PC-9 (cell line): ENCODE measurements at regions not wholly inside any gene's neighbourhood (a gene's known extent, or its start where the extent isn't known, plus 50 kb on each side); places are given as distances from the start of the nearest gene placed in this dataset.

Experiments
- BruUV-seq: library from RNA; stranded (reverse); fragments of 400-500 nt; replicated peaks from 2 replicates; lab custom pipeline; 2021; lab: Mats Ljungman, UMichigan
- CTCF ChIA-PET: fragments of 300-600 bp; sonication (Branson Sonifier 250); formaldehyde crosslinking; loops from one replicate; lab custom pipeline; 2022; ENCODE audit warnings: antibody characterized with exemption; lab: Charles Lee
- POLR2A ChIA-PET: fragments of 300-600 bp; sonication (Branson Sonifier 250); formaldehyde crosslinking; loops from one replicate; lab custom pipeline; 2022; ENCODE audit warnings: antibody characterized with exemption; ENCODE audit not compliant: unreplicated experiment; lab: Charles Lee
- DNase-seq, 2 experiments: peaks; one replicate each; pipeline versions ENCODE4 v3.0.0 to v3.0.0-alpha.2; 2015 to 2022; ENCODE audit warnings: mixed read lengths in 1 of 2
- H2AFZ ChIP-seq: fragments of 200-600 bp; sonication (generic); 2 replicates; pipeline ENCODE4 v1.8.1; 2017; ENCODE audit warnings: antibody characterized with exemption
- H3F3A ChIP-seq: fragments of 200-600 bp; sonication (generic); 2 replicates; pipeline ENCODE4 v1.8.1; 2017; ENCODE audit warnings: antibody characterized with exemption, mild to moderate bottlenecking, low read depth; ENCODE audit not compliant: insufficient read depth
- H3K27ac ChIP-seq: fragments of 200-600 bp; sonication (generic); 2 replicates; pipeline ENCODE4 v1.6.1; 2016; ENCODE audit warnings: mixed run types
- H3K27me3 ChIP-seq: fragments of 200-600 bp; sonication (generic); 2 replicates; pipeline ENCODE4 v1.6.1; 2016; ENCODE audit warnings: low read depth, mixed run types; ENCODE audit not compliant: insufficient read depth
- H3K36me3 ChIP-seq: fragments of 200-600 bp; sonication (generic); 2 replicates; pipeline ENCODE4 v1.6.1; 2016; ENCODE audit warnings: low read depth, mixed run types
- H3K4me1 ChIP-seq: fragments of 200-600 bp; sonication (generic); replicated peaks from 2 replicates; pipeline ENCODE4 v1.6.1; 2016; ENCODE audit warnings: mixed run types; ENCODE audit not compliant: insufficient read depth
- H3K4me2 ChIP-seq: fragments of 200-600 bp; sonication (generic); 2 replicates; pipeline ENCODE4 v1.6.1; 2017; ENCODE audit warnings: mixed run types
- H3K4me3 ChIP-seq: fragments of 200-600 bp; sonication (generic); 2 replicates; pipeline ENCODE4 v1.6.1; 2016; ENCODE audit warnings: mixed run types
- H3K79me2 ChIP-seq: fragments of 200-600 bp; sonication (generic); 2 replicates; pipeline ENCODE4 v1.6.1; 2017; ENCODE audit warnings: low read depth, mixed run types
- H3K9me2 ChIP-seq: fragments of 200-600 bp; sonication (generic); 2 replicates; pipeline ENCODE4 v1.8.1; 2017; ENCODE audit warnings: mild to moderate bottlenecking; ENCODE audit not compliant: insufficient read depth
- H3K9me3 ChIP-seq: fragments of 200-600 bp; sonication (generic); 2 replicates; pipeline ENCODE4 v1.8.1; 2016; ENCODE audit warnings: low read depth; ENCODE audit not compliant: insufficient read depth
- H4K20me1 ChIP-seq: fragments of 200-600 bp; sonication (generic); 2 replicates; pipeline ENCODE4 v1.8.1; 2017; ENCODE audit not compliant: insufficient read depth
- EZH2 ChIP-seq: fragments of 200-600 bp; sonication (generic); IDR thresholded peaks from 2 replicates; pipeline ENCODE4 v1.8.0; 2017; ENCODE audit warnings: antibody characterized with exemption, low read depth
- intact Hi-C: fragments of 100-400 bp; cut with micrococcal nuclease; formaldehyde crosslinking; loops from one replicate; pipeline ENCODE4 v1.10.0; 2022; ENCODE audit not compliant: unreplicated experiment
- TF ChIP-seq, protein P1 (sequence below): fragments of 200-600 bp; sonication (generic); conservative IDR thresholded peaks from 2 replicates; pipeline ENCODE4 v1.6.1; 2017; ENCODE audit warnings: mixed run types, antibody characterized with exemption, mild to moderate bottlenecking, moderate library complexity

- H3K4me3 ChIP-seq, result no peak overlapping the region
- TF ChIP-seq, protein P1, sequence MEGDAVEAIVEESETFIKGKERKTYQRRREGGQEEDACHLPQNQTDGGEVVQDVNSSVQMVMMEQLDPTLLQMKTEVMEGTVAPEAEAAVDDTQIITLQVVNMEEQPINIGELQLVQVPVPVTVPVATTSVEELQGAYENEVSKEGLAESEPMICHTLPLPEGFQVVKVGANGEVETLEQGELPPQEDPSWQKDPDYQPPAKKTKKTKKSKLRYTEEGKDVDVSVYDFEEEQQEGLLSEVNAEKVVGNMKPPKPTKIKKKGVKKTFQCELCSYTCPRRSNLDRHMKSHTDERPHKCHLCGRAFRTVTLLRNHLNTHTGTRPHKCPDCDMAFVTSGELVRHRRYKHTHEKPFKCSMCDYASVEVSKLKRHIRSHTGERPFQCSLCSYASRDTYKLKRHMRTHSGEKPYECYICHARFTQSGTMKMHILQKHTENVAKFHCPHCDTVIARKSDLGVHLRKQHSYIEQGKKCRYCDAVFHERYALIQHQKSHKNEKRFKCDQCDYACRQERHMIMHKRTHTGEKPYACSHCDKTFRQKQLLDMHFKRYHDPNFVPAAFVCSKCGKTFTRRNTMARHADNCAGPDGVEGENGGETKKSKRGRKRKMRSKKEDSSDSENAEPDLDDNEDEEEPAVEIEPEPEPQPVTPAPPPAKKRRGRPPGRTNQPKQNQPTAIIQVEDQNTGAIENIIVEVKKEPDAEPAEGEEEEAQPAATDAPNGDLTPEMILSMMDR, result no peak
- TF ChIP-seq EZH2, result no peak
- intact Hi-C loops, result no loop called here
- no peak overlapping the region for H2AFZ ChIP-seq
- H3K4me2 ChIP-seq, result no peak overlapping the region
- no peaks in the 10 kb centered on the region for H3K36me3 ChIP-seq
- H3K9me3 ChIP-seq, result no peaks in the 10 kb centered on the region; the same call in 1 of the 2 replicates
- no peaks in the 10 kb centered on the region for H3K27me3 ChIP-seq
- H3K79me2 ChIP-seq, result no peaks in the 10 kb centered on the region
- H3K9me2 ChIP-seq, result no peaks in the 10 kb centered on the region
- no peak for DNase-seq
- H3F3A ChIP-seq, result no peaks in the 10 kb centered on the region
- no peaks in the 10 kb centered on the region for H4K20me1 ChIP-seq
- no TSS peak for BruUV-seq
- ChIA-PET CTCF (no interaction called here), POLR2A (no interaction called here)
- peaks cover 17% of the 10 kb centered on the region for H3K4me1 ChIP-seq
- no peak overlapping the region for H3K27ac ChIP-seq
These were observed 154.5 kb upstream of the BLID start for GRCh38 chr11:122270535-122270934.

GRCh38 chr11:122269824-122270223 is 153.8 kb upstream of the BLID start:
- no peak overlapping the region for H3K4me3 ChIP-seq
- intact Hi-C loops, result no loop called here
- H3K79me2 ChIP-seq, result no peaks in the 10 kb centered on the region
- no peak for DNase-seq
- H3K4me1 ChIP-seq, result peaks cover 17% of the 10 kb centered on the region
- H3K9me3 ChIP-seq, result no peaks in the 10 kb centered on the region
- no peak for TF ChIP-seq EZH2
- TF ChIP-seq, protein P1, result no peak
- POLR2A ChIA-PET, result no interaction called here
- no peaks in the 10 kb centered on the region for H4K20me1 ChIP-seq
- H3F3A ChIP-seq, result no peaks in the 10 kb centered on the region
- CTCF ChIA-PET, result no interaction called here
- H3K4me2 ChIP-seq, result no peak overlapping the region
- no peak overlapping the region for H2AFZ ChIP-seq
- H3K27me3 ChIP-seq, result no peaks in the 10 kb centered on the region
- no peaks in the 10 kb centered on the region for H3K36me3 ChIP-seq
- no peak overlapping the region for H3K27ac ChIP-seq
- no TSS peak for BruUV-seq
- H3K9me2 ChIP-seq, result no peaks in the 10 kb centered on the region

DNA sequence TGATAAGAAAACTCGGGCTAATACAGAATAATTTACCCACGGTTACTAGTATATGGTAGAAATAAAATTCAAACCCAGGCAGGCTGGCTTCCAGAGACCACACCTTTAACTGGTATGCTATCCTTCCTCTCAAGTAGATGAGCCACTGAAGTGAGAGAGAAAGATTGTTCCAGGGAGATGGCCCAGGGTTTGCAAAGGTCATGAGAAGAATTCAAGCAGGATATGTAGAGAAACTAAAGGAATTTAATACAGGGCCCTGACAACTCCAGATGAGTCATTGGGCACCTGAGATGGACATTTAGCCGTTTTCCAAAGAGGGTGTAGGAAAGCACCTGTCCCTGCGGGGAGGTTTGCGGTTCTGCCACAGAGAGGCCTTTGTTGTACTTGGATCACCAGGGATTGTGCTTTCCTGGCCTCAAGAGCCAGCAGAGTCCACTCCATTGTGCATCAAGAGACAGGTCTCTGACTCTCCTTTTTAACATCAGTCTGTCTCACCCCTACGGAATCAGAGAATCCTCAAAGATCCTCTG is 152.7 kb upstream of the BLID start:
- no peaks in the 10 kb centered on the region for H3K9me2 ChIP-seq
- H3K4me3 ChIP-seq, result no peak overlapping the region
- peak overlapping the region; percentile 28; the same call in 1 of the 2 replicates for H3K27ac ChIP-seq
- TF ChIP-seq, protein P1, result no peak
- no peak for TF ChIP-seq EZH2
- peak in 1 of 2 experiments; percentile 37 for DNase-seq
- H3K79me2 ChIP-seq, result no peaks in the 10 kb centered on the region
- no peaks in the 10 kb centered on the region for H3F3A ChIP-seq
- H3K9me3 ChIP-seq, result no peaks in the 10 kb centered on the region
- no TSS peak for BruUV-seq
- H3K27me3 ChIP-seq, result no peaks in the 10 kb centered on the region
- no peaks in the 10 kb centered on the region for H4K20me1 ChIP-seq
- CTCF ChIA-PET, result no interaction called here
- peaks cover 17% of the 10 kb centered on the region for H3K4me1 ChIP-seq
- H3K4me2 ChIP-seq, result peak overlapping the region; percentile 18; the same call in 1 of the 2 replicates
- POLR2A ChIA-PET, result no interaction called here
- intact Hi-C loops, result no loop called here
- H3K36me3 ChIP-seq, result no peaks in the 10 kb centered on the region
- no peak overlapping the region for H2AFZ ChIP-seq
